ENCODE measurements at regions not wholly inside any gene's neighbourhood (a gene's known extent, or its start where the extent isn't known, plus 50 kb on each side); places are given as distances from the start of the nearest gene placed in this dataset.

- H3K4me1 ChIP-seq (ENCODE audit: control insufficient read depth, insufficient read depth, low read length), result no peaks in the 10 kb centered on the region
- H3K9ac ChIP-seq (ENCODE audit: low read length in 2 of 2), result no peak overlapping the region
- no peaks in the 10 kb centered on the region for H3K27me3 ChIP-seq (ENCODE audit: control insufficient read depth in 1 of 2, insufficient read depth in 2 of 2, low read length in 2 of 2)
- peaks cover 0 to 2% of the 10 kb centered on the region in 2 donors for H3K9me3 ChIP-seq (ENCODE audit: control insufficient read depth in 2 of 2, low read length in 2 of 2)
- H3K4me3 ChIP-seq (ENCODE audit: low read length in 2 of 2), result no peak overlapping the region
- H3K27ac ChIP-seq (ENCODE audit: low read length), result no peak overlapping the region
- no peaks in the 10 kb centered on the region for H3K36me3 ChIP-seq (ENCODE audit: control insufficient read depth in 2 of 2, insufficient read depth in 2 of 2, low read length in 2 of 2)
Measured at GRCh38 chr18:10321576-10321975, 132.9 kb upstream of the APCDD1 start.

- peaks cover 0 to 2% of the 10 kb centered on the region in 2 donors for H3K9me3 ChIP-seq (ENCODE audit: control insufficient read depth in 2 of 2, low read length in 2 of 2)
- no peak overlapping the region for H3K4me3 ChIP-seq (ENCODE audit: low read length in 2 of 2)
- H3K4me1 ChIP-seq (ENCODE audit: control insufficient read depth, insufficient read depth, low read length), result no peaks in the 10 kb centered on the region
- no peaks in the 10 kb centered on the region for H3K36me3 ChIP-seq (ENCODE audit: control insufficient read depth in 2 of 2, insufficient read depth in 2 of 2, low read length in 2 of 2)
- H3K27ac ChIP-seq (ENCODE audit: low read length), result no peak overlapping the region
- H3K27me3 ChIP-seq (ENCODE audit: control insufficient read depth in 1 of 2, insufficient read depth in 2 of 2, low read length in 2 of 2), result no peaks in the 10 kb centered on the region
- H3K9ac ChIP-seq (ENCODE audit: low read length in 2 of 2), result no peak overlapping the region
Measured at GRCh38 chr18:10322004-10322403, 132.4 kb upstream of the APCDD1 start.

GRCh38 chr18:10322435-10322834 is 132.0 kb upstream of the APCDD1 start:
- H3K27ac ChIP-seq (ENCODE audit: low read length), result no peak overlapping the region
- H3K36me3 ChIP-seq (ENCODE audit: control insufficient read depth in 2 of 2, insufficient read depth in 2 of 2, low read length in 2 of 2), result no peaks in the 10 kb centered on the region
- peaks cover 0 to 2% of the 10 kb centered on the region in 2 donors for H3K9me3 ChIP-seq (ENCODE audit: control insufficient read depth in 2 of 2, low read length in 2 of 2)
- no peaks in the 10 kb centered on the region for H3K4me1 ChIP-seq (ENCODE audit: control insufficient read depth, insufficient read depth, low read length)
- no peak overlapping the region for H3K4me3 ChIP-seq (ENCODE audit: low read length in 2 of 2)
- no peaks in the 10 kb centered on the region for H3K27me3 ChIP-seq (ENCODE audit: control insufficient read depth in 1 of 2, insufficient read depth in 2 of 2, low read length in 2 of 2)
- H3K9ac ChIP-seq (ENCODE audit: low read length in 2 of 2), result no peak overlapping the region

GRCh38 chr18:10329101-10329500 is 125.3 kb upstream of the APCDD1 start:
- H3K27ac ChIP-seq (ENCODE audit: low read length), result no peak overlapping the region
- H3K9me3 ChIP-seq (ENCODE audit: control insufficient read depth in 2 of 2, low read length in 2 of 2), result no peaks in the 10 kb centered on the region
- no peaks in the 10 kb centered on the region for H3K4me1 ChIP-seq (ENCODE audit: control insufficient read depth, insufficient read depth, low read length)
- no peaks in the 10 kb centered on the region for H3K27me3 ChIP-seq (ENCODE audit: control insufficient read depth in 1 of 2, insufficient read depth in 2 of 2, low read length in 2 of 2)
- H3K4me3 ChIP-seq (ENCODE audit: low read length in 2 of 2), result no peak overlapping the region
- no peak overlapping the region for H3K9ac ChIP-seq (ENCODE audit: low read length in 2 of 2)
- H3K36me3 ChIP-seq (ENCODE audit: control insufficient read depth in 2 of 2, insufficient read depth in 2 of 2, low read length in 2 of 2), result no peaks in the 10 kb centered on the region

GRCh38 chr18:10330428-10330827 is 124.0 kb upstream of the APCDD1 start:
- Histone ChIP-seq H3K9ac (ENCODE audit: low read length in 2 of 2) (no peak overlapping the region), H3K27me3 (ENCODE audit: control insufficient read depth in 1 of 2, insufficient read depth in 2 of 2, low read length in 2 of 2) (no peaks in the 10 kb centered on the region), H3K4me1 (ENCODE audit: control insufficient read depth, insufficient read depth, low read length) (no peaks in the 10 kb centered on the region), H3K9me3 (ENCODE audit: control insufficient read depth in 2 of 2, low read length in 2 of 2) (no peaks in the 10 kb centered on the region), H3K36me3 (ENCODE audit: control insufficient read depth in 2 of 2, insufficient read depth in 2 of 2, low read length in 2 of 2) (no peaks in the 10 kb centered on the region), H3K27ac (ENCODE audit: low read length) (no peak overlapping the region), H3K4me3 (ENCODE audit: low read length in 2 of 2) (no peak overlapping the region)

- no peaks in the 10 kb centered on the region for H3K9me3 ChIP-seq (ENCODE audit: control insufficient read depth in 2 of 2, low read length in 2 of 2)
- no peaks in the 10 kb centered on the region for H3K4me1 ChIP-seq (ENCODE audit: control insufficient read depth, insufficient read depth, low read length)
- no peaks in the 10 kb centered on the region for H3K36me3 ChIP-seq (ENCODE audit: control insufficient read depth in 2 of 2, insufficient read depth in 2 of 2, low read length in 2 of 2)
- H3K27me3 ChIP-seq (ENCODE audit: control insufficient read depth in 1 of 2, insufficient read depth in 2 of 2, low read length in 2 of 2), result no peaks in the 10 kb centered on the region
- no peak overlapping the region for H3K4me3 ChIP-seq (ENCODE audit: low read length in 2 of 2)
- H3K9ac ChIP-seq (ENCODE audit: low read length in 2 of 2), result no peak overlapping the region
- no peak overlapping the region for H3K27ac ChIP-seq (ENCODE audit: low read length)
Measured at GRCh38 chr18:10332452-10332851, 122.0 kb upstream of the APCDD1 start.

GRCh38 chr18:10336749-10337350 is 117.6 kb upstream of the APCDD1 start:
- H3K9ac ChIP-seq (ENCODE audit: low read length in 2 of 2), result no peak overlapping the region
- no peak overlapping the region for H3K4me3 ChIP-seq (ENCODE audit: low read length in 2 of 2)
- no peaks in the 10 kb centered on the region for H3K9me3 ChIP-seq (ENCODE audit: control insufficient read depth in 2 of 2, low read length in 2 of 2)
- H3K36me3 ChIP-seq (ENCODE audit: control insufficient read depth in 2 of 2, insufficient read depth in 2 of 2, low read length in 2 of 2), result no peaks in the 10 kb centered on the region
- no peaks in the 10 kb centered on the region for H3K27me3 ChIP-seq (ENCODE audit: control insufficient read depth in 1 of 2, insufficient read depth in 2 of 2, low read length in 2 of 2)
- no peaks in the 10 kb centered on the region for H3K4me1 ChIP-seq (ENCODE audit: control insufficient read depth, insufficient read depth, low read length)
- H3K27ac ChIP-seq (ENCODE audit: low read length), result no peak overlapping the region

- H3K27me3 ChIP-seq (ENCODE audit: control insufficient read depth in 1 of 2, insufficient read depth in 2 of 2, low read length in 2 of 2), result no peaks in the 10 kb centered on the region
- no peaks in the 10 kb centered on the region for H3K9me3 ChIP-seq (ENCODE audit: control insufficient read depth in 2 of 2, low read length in 2 of 2)
- no peak overlapping the region for H3K9ac ChIP-seq (ENCODE audit: low read length in 2 of 2)
- H3K36me3 ChIP-seq (ENCODE audit: control insufficient read depth in 2 of 2, insufficient read depth in 2 of 2, low read length in 2 of 2), result no peaks in the 10 kb centered on the region
- H3K27ac ChIP-seq (ENCODE audit: low read length), result no peak overlapping the region
- H3K4me3 ChIP-seq (ENCODE audit: low read length in 2 of 2), result no peak overlapping the region
- no peaks in the 10 kb centered on the region for H3K4me1 ChIP-seq (ENCODE audit: control insufficient read depth, insufficient read depth, low read length)
Measured at GRCh38 chr18:10340821-10341220, 113.6 kb upstream of the APCDD1 start.

- Histone ChIP-seq H3K9ac (ENCODE audit: low read length in 2 of 2) (no peak overlapping the region), H3K27ac (ENCODE audit: low read length) (no peak overlapping the region), H3K4me1 (ENCODE audit: control insufficient read depth, insufficient read depth, low read length) (no peaks in the 10 kb centered on the region), H3K9me3 (ENCODE audit: control insufficient read depth in 2 of 2, low read length in 2 of 2) (no peaks in the 10 kb centered on the region), H3K27me3 (ENCODE audit: control insufficient read depth in 1 of 2, insufficient read depth in 2 of 2, low read length in 2 of 2) (no peaks in the 10 kb centered on the region), H3K36me3 (ENCODE audit: control insufficient read depth in 2 of 2, insufficient read depth in 2 of 2, low read length in 2 of 2) (no peaks in the 10 kb centered on the region), H3K4me3 (ENCODE audit: low read length in 2 of 2) (no peak overlapping the region)
Measured at GRCh38 chr18:10343778-10344177, 110.7 kb upstream of the APCDD1 start.

GRCh38 chr18:10346749-10347415 is 107.6 kb upstream of the APCDD1 start:
- H3K9me3 ChIP-seq (ENCODE audit: control insufficient read depth in 2 of 2, low read length in 2 of 2), result no peaks in the 10 kb centered on the region
- no peak overlapping the region for H3K4me3 ChIP-seq (ENCODE audit: low read length in 2 of 2)
- H3K4me1 ChIP-seq (ENCODE audit: control insufficient read depth, insufficient read depth, low read length), result no peaks in the 10 kb centered on the region
- H3K36me3 ChIP-seq (ENCODE audit: control insufficient read depth in 2 of 2, insufficient read depth in 2 of 2, low read length in 2 of 2), result no peaks in the 10 kb centered on the region
- no peak overlapping the region for H3K27ac ChIP-seq (ENCODE audit: low read length)
- no peak overlapping the region for H3K9ac ChIP-seq (ENCODE audit: low read length in 2 of 2)
- H3K27me3 ChIP-seq (ENCODE audit: control insufficient read depth in 1 of 2, insufficient read depth in 2 of 2, low read length in 2 of 2), result no peaks in the 10 kb centered on the region

- Histone ChIP-seq H3K27ac (ENCODE audit: low read length) (no peak overlapping the region), H3K9me3 (ENCODE audit: control insufficient read depth in 2 of 2, low read length in 2 of 2) (no peaks in the 10 kb centered on the region), H3K9ac (ENCODE audit: low read length in 2 of 2) (no peak overlapping the region), H3K4me1 (ENCODE audit: control insufficient read depth, insufficient read depth, low read length) (peaks cover 8% of the 10 kb centered on the region), H3K27me3 (ENCODE audit: control insufficient read depth in 1 of 2, insufficient read depth in 2 of 2, low read length in 2 of 2) (no peaks in the 10 kb centered on the region), H3K36me3 (ENCODE audit: control insufficient read depth in 2 of 2, insufficient read depth in 2 of 2, low read length in 2 of 2) (no peaks in the 10 kb centered on the region), H3K4me3 (ENCODE audit: low read length in 2 of 2) (no peak overlapping the region)
Measured at GRCh38 chr18:10349561-10349960, 104.9 kb upstream of the APCDD1 start.

Data from stomach smooth muscle (tissue), 2 donors.